IMR-90 (cell line): ENCODE measurements at regions not wholly inside any gene's neighbourhood (a gene's known extent, or its start where the extent isn't known, plus 50 kb on each side); places are given as distances from the start of the nearest gene placed in this dataset.

ENCODE experiments used
- CEBPB ChIP-seq: IDR thresholded peaks from 2 replicates; pipeline ENCODE4 v1.6.1; 2012; ENCODE audit warnings: low read depth, low read length, improper control_type of control experiment
- TF ChIP-seq, protein P1 (sequence below): conservative IDR thresholded peaks from 2 replicates; pipeline ENCODE4 v1.5.1; 2012; ENCODE audit warnings: mild to moderate bottlenecking, low read depth, low read length, improper control_type of control experiment

GRCh38 chr9:16320338-16320902, 550.0 kb downstream of the BNC2 start:
- TF ChIP-seq, protein P1, sequence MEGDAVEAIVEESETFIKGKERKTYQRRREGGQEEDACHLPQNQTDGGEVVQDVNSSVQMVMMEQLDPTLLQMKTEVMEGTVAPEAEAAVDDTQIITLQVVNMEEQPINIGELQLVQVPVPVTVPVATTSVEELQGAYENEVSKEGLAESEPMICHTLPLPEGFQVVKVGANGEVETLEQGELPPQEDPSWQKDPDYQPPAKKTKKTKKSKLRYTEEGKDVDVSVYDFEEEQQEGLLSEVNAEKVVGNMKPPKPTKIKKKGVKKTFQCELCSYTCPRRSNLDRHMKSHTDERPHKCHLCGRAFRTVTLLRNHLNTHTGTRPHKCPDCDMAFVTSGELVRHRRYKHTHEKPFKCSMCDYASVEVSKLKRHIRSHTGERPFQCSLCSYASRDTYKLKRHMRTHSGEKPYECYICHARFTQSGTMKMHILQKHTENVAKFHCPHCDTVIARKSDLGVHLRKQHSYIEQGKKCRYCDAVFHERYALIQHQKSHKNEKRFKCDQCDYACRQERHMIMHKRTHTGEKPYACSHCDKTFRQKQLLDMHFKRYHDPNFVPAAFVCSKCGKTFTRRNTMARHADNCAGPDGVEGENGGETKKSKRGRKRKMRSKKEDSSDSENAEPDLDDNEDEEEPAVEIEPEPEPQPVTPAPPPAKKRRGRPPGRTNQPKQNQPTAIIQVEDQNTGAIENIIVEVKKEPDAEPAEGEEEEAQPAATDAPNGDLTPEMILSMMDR = no peak
- no peak for TF ChIP-seq CEBPB
